Posterior cingulate gyrus (tissue), 11 donors: ENCODE measurements at regions not wholly inside any gene's neighbourhood (a gene's known extent, or its start where the extent isn't known, plus 50 kb on each side); places are given as distances from the start of the nearest gene placed in this dataset.
"Not testable (repeated sequence)": the region's sequence is repeated elsewhere in the genome, so short reads cannot be mapped to it uniquely, and the experiment has no call there.

Experiments used
- DNase-seq, 10 donors: peaks; one replicate each; pipeline versions ENCODE4 v3.0.0 to v3.0.0-alpha.2; 2020 to 2021; ENCODE audit warnings: mixed read lengths in 3 of 10
- intact Hi-C: fragments of 100-400 bp; cut with DNase I; formaldehyde crosslinking; loops from one replicate; pipeline ENCODE4 v1.15.1; 2023

DNA sequence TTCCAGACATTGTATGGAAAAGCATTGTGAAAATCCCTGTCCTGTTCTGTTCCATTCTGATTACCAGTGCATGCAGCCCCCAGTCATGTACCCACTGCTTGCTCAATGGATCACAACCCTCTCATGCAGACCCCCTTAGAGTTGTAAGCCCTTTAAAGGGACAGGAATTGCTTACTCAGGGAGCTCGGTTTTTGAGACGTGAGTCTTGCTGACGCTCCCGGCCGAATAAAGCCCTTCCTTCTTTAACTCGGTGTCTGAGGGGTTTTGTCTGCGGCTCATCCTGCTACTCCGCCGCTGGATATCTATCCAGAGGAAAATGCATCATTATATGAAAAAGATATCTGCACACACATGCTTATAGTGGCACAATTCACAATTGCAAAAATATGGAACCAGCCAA is 1425.6 kb downstream of the STIM2 start:
- peak in 3 of 10 donors; percentile 43 to 53 (median 53) for DNase-seq
- intact Hi-C loops = loop anchor here (10.0 kb wide), 1 partner anchor 69 kb away; no protein-coding TSS in a partner anchor

DNA sequence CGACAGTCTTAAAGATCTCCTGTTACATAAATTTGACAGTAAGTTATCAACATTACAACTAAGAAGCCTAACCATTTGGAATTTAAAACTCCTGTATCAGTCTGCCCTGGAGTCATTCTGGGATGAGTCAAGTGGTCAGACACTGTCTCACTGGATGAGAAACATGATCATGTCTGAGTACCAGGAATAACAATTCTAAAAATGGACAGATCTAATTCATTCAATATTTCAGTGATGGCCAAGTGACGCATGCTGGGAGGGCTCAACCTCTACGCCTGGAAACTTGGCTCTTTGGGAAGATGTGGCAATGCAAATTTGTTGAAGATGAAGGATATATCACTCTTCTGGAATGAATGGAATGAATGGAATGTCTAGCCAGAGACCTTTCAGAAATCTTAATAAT is 1427.2 kb downstream of the STIM2 start:
- intact Hi-C loops = loop anchor here (10.0 kb wide), 1 partner anchor 67 kb away; no protein-coding TSS in a partner anchor
- no peak for DNase-seq

DNA sequence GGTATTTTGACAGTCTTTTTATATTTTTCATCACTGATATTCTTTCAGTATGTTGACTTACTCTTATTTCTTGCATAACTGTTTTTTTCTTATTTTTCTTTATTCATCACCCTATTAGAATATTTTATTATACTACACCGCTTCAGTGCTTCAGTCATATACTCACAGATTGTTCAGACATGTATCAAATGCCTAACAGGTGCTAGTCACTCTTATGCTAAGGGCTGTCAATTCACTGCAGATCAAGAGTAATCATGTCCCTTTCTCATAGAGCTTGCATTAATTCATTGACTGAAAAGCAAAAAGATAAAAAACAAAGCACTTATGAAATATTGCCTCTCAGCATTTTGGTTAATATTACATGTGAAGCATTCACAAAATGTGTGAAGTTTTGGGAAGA is 1435.6 kb downstream of the STIM2 start:
- no peak for DNase-seq
- intact Hi-C loops = no loop called here

DNA sequence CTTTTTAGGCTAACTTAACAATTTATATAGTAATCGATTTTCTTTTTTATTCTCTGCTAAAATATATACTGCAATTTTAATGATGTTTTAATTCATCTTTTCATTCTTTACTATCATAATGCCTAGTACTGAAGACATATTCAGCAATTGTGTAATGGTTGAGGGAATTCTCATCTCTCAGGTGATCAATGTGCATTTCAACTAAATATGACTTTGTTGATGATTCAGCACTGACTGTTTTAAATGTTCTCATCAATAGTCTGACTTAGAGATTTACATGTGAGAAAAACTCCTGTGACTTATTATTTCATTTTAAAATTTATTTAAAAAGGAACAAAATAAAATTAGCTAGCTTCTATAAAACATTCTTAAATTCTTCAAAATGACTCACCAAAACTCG is 1450.3 kb downstream of the STIM2 start:
- no peak for DNase-seq
- intact Hi-C loops = no loop called here

DNA sequence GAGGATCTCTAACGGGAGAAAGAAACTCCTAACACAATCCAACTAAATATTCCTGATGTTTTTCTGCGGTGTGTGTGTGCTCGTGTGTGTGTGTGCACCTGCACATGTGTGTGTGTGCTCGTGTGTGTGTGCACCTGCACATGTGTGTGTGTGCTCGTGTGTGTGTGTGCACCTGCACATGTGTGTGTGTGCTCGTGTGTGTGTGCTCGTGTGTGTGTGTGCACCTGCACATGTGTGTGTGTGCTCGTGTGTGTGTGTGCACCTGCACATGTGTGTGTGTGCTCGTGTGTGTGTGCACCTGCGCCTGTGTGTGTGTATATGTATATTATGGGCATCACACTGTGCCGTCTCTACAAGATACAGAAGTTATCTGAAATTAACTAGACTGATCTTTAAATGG is 1451.9 kb downstream of the STIM2 start:
- intact Hi-C loops, DNase-seq: not testable (repeated sequence)

DNA sequence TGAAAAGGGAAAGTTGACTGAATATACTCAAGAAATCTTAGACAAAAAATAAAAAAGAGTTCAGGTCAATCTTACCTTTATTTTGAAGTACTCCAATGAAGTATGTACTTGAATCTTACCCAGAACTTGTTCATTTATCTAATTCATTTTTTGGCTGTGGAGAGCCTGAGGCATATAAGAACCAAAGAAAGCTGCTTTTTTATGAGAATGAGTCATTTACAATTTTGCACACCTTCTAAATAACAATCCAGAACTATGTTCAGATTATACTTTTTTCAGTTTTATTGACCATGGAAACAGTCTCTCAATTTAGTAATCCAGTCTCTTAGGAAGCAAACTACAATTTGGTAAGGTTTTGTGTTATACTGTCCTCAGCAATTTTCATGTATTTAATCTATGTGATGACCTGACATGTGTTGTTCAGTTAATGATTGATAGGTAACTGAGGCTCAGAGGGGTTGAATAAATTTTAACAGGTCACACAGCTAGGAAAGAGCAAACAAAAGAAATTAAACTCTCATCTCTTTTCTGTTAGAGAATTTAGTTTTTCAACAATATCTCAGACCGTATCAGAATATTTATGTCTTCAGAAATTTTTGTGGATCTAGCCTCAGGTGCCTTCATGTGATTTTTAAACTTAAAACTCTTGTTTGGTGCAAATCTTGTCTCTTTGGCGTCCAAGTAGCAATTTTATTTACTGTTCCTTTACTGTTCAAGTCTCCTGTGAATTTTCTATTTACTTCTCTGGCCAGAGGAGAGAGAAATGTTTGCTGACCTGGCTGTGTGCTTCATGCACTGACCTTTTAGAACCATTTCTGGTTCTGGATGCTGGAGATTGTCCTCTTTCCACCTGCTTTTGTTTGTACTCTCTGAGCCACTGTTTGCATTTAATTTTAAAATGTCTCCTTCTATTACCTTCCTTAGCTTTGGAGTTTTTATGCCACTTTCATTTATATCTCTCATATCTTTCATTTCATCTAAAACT is 1453.4 kb downstream of the STIM2 start:
- intact Hi-C loops = no loop called here
- DNase-seq = no peak

DNA sequence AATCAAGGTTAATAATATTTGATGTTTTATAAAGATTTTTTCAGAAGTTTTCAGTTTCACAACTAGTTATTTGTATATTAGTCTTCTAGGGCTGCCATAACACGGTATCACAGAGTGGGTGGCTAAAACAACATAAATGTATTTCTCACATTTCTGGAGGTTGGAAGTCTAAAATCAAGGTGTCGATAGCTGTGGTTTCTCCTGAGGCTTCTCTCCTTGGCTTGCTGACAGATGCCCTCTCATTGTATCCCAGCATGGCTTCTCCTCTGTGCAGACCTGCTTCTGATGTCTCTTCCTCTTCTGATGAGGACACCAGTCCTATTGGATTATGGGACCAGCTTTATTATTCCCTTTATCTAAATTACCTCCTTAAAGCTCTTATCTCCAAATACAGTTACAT is 1456.6 kb downstream of the STIM2 start:
- intact Hi-C loops = no loop called here
- DNase-seq = no peak

DNA sequence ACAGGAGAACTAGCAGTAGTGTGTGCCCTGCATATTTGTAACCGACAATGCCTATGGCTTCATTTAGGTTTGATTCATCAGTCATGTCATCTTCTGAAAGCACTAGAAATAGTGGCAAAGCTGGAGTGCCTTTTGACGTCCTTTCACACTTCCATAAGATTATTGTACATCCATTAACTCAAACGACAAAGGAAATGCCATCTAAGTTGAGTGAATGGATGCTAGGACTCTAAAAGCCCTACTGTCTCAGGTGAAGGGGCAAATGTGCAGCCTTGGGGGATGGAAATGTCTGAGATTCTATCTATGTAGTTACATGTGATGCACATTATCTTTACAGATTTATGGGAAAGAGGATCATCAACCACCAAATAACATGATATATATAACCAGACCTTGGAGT is 1473.6 kb downstream of the STIM2 start:
- DNase-seq = no peak
- intact Hi-C loops = no loop called here

DNA sequence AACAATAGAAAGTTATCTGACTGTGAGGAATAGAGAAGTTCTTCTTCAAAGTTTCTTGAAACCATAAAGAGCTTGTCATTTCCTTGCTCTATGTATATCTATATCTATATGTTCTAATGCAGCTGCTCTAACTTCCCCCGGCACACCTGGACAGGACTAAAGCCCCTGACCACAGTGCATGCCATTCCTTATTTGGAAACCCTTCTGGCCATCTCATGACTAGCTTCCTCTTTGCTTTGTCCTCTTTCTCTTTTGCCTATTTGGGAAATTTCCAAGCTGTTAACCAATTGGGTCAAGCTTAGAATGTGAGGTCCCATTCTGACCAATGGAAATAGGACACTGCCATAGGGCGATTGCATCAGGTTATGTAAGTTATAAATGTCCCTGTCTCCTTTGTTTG is 1481.1 kb downstream of the STIM2 start:
- intact Hi-C loops = no loop called here
- DNase-seq = no peak

DNA sequence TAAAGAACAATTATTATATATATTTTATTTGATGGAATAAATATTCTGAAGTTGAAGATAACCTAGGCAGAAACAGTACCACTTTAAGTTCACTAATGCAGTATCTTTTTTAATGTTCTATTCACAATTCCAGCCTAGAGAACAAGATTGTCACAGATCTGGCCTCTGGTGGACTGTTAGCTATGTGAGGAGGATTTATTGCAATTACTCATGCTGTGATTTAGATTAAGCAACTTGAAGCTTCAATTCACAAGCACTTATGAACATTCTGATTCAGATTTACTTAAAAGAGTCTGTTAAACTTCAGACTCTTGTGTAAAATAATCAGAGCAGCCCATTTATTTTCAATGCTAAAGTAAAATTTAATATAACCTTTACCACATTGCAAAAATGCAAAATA is 1489.8 kb downstream of the STIM2 start:
- no peak for DNase-seq
- intact Hi-C loops = loop anchor here (5.0 to 10.0 kb wide), 2 partner anchors 66 to 123 kb away; no protein-coding TSS in a partner anchor

DNA sequence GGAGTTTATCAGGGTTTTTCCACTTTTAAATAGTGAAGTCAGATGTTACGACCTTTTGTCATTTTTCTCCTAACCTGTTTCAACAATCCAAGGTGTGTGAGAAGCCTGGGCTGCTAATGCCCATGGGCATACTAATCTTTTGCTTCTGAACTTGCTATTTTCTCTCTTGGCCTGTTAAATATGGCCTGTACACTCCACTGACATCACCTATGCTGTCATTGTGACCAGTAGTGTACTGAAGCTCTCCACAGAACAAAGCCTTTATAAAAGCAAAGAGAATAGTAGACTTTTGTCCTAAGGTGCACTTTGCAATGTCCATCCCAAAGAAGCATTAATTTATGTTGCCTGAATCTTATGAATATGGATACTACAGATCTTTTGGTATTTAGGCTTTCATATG is 1490.5 kb downstream of the STIM2 start:
- DNase-seq = no peak
- intact Hi-C loops = loop anchor here (5.0 to 10.0 kb wide), 2 partner anchors 66 to 124 kb away; no protein-coding TSS in a partner anchor

DNA sequence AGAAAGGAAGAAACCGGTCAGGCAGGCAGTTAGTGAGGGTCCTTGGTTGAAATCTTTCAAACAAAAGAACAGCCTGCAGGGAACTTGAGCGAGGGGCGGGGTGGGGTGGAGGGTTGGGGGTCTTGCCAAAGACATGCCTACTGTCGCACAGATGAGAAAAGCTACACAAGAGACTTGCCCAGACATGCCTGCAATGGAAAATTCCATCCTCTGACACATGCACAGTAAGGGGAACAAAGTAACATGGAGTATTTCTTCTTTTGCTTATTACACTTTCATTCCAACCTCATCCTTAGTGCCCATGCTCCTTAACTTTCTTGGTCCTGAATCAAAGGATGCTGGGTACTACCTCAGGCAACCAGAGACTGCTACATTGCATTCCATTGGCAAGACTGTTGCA is 1491.2 kb downstream of the STIM2 start:
- intact Hi-C loops = loop anchor here (5.0 to 10.0 kb wide), 2 partner anchors 67 to 125 kb away; no protein-coding TSS in a partner anchor
- no peak for DNase-seq

DNA sequence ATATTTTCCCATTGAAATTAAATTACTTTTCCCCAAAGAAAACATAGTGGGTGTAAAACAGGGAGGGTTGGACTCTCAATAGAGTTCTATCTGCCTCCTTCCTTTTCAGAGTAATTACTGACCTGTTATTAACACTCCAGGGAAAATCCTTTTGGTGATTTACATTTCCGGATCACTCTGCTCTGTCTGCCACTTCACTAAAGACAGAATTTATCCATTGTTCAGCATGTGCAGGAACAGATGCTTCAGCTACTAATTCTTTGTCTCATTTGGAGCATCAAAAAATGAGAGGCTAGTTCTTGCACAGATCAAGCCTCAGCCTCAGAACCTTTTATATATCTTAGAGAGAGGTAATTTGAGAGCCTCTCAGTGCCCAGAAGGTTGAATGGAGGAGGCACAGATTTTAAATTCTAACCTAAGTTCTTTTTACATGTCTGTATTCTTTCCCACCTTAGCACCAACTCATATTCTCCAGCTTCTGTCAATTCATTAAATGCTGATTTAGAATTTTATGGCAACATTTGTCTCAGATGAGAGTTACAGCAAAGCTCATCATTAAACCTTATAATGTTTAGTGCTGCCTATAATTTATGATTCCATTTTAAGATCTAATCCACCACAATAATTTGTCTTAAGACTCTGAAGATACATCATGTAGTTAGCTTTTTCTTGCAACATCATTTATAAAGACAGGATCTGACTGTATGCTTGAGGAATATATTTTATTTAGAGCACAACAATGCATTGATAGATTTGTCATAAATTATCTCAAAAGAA is 1494.4 kb downstream of the STIM2 start:
- intact Hi-C loops = loop anchor here (5.0 to 10.0 kb wide), 2 partner anchors 70 to 128 kb away; no protein-coding TSS in a partner anchor
- no peak for DNase-seq

DNA sequence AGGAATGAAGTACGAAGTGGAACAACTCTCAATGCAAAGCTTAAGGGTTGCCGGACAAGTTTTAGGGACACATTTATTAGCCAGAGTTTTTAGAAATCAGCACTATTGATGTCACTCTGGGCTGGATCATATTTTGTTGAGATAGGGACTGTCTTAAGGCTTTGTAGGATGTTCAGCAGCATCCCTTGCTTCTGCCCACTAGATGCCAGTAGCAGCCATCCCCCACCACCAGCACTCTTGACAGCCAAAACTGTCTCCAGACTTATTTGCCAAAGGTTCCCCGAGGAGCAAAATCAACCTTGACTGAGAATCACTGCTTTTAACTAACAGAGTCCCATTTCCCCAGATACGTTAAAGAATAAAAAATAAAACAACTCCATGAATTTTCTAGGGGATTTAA is 1497.3 kb downstream of the STIM2 start:
- peak in 6 of 10 donors; percentile 4 to 83 (median 17) for DNase-seq
- intact Hi-C loops = loop anchor here (10.0 kb wide), 1 partner anchor 73 kb away; no protein-coding TSS in a partner anchor

DNA sequence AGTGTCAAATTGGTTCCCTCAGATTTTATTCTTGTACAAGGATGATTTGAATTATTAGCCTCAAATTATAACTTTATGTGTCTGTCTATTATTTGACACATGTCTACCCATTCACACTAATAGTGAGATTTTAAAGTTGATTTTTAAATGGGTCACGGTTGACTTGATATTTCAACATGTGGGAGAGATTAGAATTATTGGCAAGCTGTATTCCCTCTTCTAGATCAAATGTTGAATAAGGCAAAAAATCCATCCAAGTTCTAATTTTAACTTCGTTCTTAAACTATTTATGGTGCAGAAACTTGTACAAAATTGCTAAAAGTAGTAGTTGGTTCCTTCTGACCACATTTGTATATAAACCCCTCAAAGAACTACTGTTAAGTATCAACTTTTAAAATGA is 1498.0 kb downstream of the STIM2 start:
- intact Hi-C loops = loop anchor here (10.0 kb wide), 1 partner anchor 74 kb away; no protein-coding TSS in a partner anchor

DNA sequence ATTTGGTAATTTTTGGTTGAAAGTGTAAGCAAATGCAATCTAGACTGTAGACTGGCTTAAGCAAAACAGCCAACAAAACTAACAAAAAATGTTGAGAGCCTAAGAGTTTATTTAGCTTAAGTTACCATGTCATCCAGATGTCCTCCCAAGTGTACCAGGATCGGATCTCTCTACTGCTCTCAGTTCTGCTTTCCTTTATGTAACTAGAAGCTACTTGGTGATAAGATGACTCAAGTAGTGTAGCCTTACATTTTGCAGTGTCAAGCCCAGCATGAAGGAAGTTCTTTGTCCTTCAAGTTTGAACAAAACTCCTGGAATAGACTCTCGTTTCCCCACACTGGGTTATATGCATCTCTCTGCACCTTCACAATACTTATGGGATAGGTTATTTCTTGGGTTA is 1500.0 kb downstream of the STIM2 start:
- intact Hi-C loops = no loop called here
- DNase-seq = no peak

More for the DNA sequence above, 1498.0 kb downstream of the STIM2 start:
- DNase-seq = no peak

DNA sequence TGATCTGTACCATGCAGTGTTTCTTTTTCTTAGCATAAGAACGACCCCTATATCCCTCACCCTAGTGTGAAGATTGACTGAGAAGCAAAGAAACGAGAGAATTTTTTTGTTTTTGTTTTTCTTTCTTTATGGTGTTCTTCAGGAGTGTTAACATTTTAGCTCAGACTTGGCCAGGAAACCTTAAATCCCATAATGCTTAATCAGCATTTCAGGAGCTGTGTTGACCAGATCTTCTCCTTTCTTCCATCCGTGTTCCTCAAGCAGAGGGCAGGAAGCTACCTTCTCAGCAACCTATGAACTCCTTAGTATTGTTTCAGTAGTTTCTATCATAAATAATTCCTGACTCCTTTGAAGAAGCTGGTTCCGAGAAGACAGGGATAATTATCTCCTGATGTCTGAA is 1501.5 kb downstream of the STIM2 start:
- DNase-seq = no peak
- intact Hi-C loops = no loop called here

DNA sequence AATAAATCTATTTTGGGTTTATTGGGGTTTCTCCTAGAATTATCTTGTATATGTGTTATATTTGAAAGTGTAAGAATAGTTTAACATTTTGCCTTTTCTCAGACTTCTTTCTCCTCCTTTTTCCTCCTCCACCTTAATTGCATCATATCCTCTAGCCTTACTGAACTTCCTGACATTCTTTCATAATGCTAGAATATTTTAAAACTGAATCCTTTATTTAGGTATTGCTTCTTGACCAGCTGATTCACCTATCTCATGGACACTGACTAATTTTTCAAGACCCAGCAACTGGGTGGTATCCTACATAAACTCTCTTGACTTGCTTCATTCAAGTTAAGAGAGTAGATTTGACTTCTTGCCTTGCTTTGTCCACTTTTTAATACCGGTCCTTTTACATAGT is 1508.9 kb downstream of the STIM2 start:
- DNase-seq = no peak
- intact Hi-C loops = no loop called here

DNA sequence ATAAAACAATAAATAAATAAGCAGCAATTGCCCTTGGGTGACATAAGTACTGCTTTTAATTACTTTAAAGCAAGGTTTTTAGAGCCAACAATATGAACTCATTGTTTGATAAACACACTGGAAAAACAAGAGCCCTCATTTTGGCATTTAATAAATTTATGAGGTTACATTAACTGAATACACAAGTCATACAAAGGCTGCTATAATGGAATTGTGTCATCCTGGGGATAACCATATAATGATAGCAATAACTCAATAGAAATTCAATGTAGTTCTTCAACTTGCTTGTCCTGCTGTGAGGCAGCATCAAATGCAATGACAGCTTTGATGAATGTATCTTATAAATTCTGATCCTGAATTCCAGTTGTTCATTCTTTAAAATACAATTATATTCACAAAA is 1512.5 kb downstream of the STIM2 start:
- intact Hi-C loops = no loop called here

DNA sequence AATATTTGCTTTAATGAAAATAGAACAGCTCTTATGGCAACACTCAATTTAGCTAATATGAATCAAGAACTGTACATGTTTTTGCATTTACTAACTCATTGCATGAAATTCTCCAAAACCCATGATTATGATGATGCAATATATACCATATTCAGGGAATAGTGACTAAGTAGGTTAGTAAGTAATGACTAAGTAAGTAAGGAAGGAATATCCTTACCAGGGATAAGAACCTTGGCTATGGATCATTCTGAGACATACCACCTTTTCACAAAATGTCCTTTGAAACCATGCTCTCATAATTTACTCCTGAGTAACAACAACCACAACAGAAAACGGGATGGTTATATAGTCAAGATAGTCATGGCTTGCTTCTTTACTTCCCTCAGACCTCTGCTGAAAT is 1513.0 kb downstream of the STIM2 start:
- DNase-seq = no peak
- intact Hi-C loops = no loop called here

More for the DNA sequence above, 1512.5 kb downstream of the STIM2 start:
- DNase-seq = no peak
